GM23248 (cell line): ENCODE measurements at regions not wholly inside any gene's neighbourhood (a gene's known extent, or its start where the extent isn't known, plus 50 kb on each side); places are given as distances from the start of the nearest gene placed in this dataset.

ENCODE experiments used
- DNase-seq: peaks from one replicate; pipeline ENCODE4 v3.0.0-alpha.2; 2015
- H2AFZ ChIP-seq: fragments of 200-600 bp; sonication (generic); 2 replicates; pipeline ENCODE4 v1.6.1; 2016; ENCODE audit warnings: antibody characterized with exemption
- H3F3A ChIP-seq: fragments of 200-600 bp; sonication (generic); 2 replicates; pipeline ENCODE4 v1.6.1; 2016; ENCODE audit warnings: mild to moderate bottlenecking, antibody characterized with exemption, mixed run types; ENCODE audit not compliant: insufficient read depth
- H3K27ac ChIP-seq: fragments of 200-600 bp; sonication (generic); 2 replicates; pipeline ENCODE4 v1.5.1; 2016; ENCODE audit warnings: mild to moderate bottlenecking
- H3K27me3 ChIP-seq: fragments of 200-600 bp; sonication (generic); replicated peaks from 2 replicates; pipeline ENCODE4 v1.6.1; 2016; ENCODE audit warnings: mild to moderate bottlenecking; ENCODE audit not compliant: insufficient read depth
- H3K36me3 ChIP-seq: fragments of 200-600 bp; sonication (generic); 2 replicates; pipeline ENCODE4 v1.6.1; 2016; ENCODE audit warnings: low read depth, mild to moderate bottlenecking
- H3K4me1 ChIP-seq: fragments of 200-600 bp; sonication (generic); 2 replicates; pipeline ENCODE4 v1.6.1; 2016; ENCODE audit warnings: mild to moderate bottlenecking; ENCODE audit not compliant: insufficient read depth
- H3K4me2 ChIP-seq: fragments of 200-600 bp; sonication (generic); one replicate; pipeline ENCODE4 v1.6.1; 2016; ENCODE audit warnings: mild to moderate bottlenecking; ENCODE audit not compliant: unreplicated experiment
- H3K4me3 ChIP-seq: fragments of 200-600 bp; sonication (generic); 2 replicates; pipeline ENCODE4 v1.5.1; 2016; ENCODE audit warnings: mild to moderate bottlenecking
- H3K79me2 ChIP-seq: fragments of 200-600 bp; sonication (generic); 2 replicates; pipeline ENCODE4 v1.6.1; 2016; ENCODE audit warnings: mild to moderate bottlenecking; ENCODE audit not compliant: insufficient read depth
- H3K9ac ChIP-seq: fragments of 200-600 bp; sonication (generic); 2 replicates; pipeline ENCODE4 v1.6.1; 2016; ENCODE audit warnings: mild to moderate bottlenecking
- H3K9me2 ChIP-seq: fragments of 200-600 bp; sonication (generic); 2 replicates; pipeline ENCODE4 v1.6.1; 2016; ENCODE audit warnings: mixed run types, mild to moderate bottlenecking, moderate library complexity; ENCODE audit not compliant: insufficient read depth
- H3K9me3 ChIP-seq: fragments of 200-600 bp; sonication (generic); one replicate; pipeline ENCODE4 v1.6.1; 2017; ENCODE audit warnings: low read depth
- H4K20me1 ChIP-seq: fragments of 200-600 bp; sonication (generic); 2 replicates; pipeline ENCODE4 v1.6.0; 2016; ENCODE audit not compliant: insufficient read depth
- EZH2 ChIP-seq: fragments of 200-600 bp; sonication (generic); IDR thresholded peaks from 2 replicates; pipeline ENCODE4 v1.6.1; 2018; ENCODE audit warnings: antibody characterized with exemption, mild to moderate bottlenecking; ENCODE audit not compliant: insufficient read depth, poor library complexity, severe bottlenecking
- EZH2phosphoT487 ChIP-seq: fragments of 200-600 bp; sonication (generic); IDR thresholded peaks from 2 replicates; pipeline ENCODE4 v1.6.1; 2018; ENCODE audit warnings: antibody characterized with exemption, moderate library complexity, mild to moderate bottlenecking, low read depth; ENCODE audit not compliant: insufficient read depth
- WGBS, 2 experiments: methylation state at CpG; one replicate each; pipeline ENCODE4 v1.1.6; 2015 to 2017; ENCODE audit warnings: low lambda C conversion rate in 2 of 2, low coverage in 1 of 2; ENCODE audit errors: missing lambda C conversion rate in 2 of 2; 5-methylcytosine and 5-hydroxymethylcytosine counted together
- in situ Hi-C: fragments of 300-500 bp; cut with MboI; formaldehyde crosslinking; loops from 2 replicates; pipeline ENCODE4 v1.15.0; 2020

- H3K4me3 ChIP-seq = no peak overlapping the region
- in situ Hi-C loops = no loop called here
- H2AFZ ChIP-seq = no peak overlapping the region
- no peaks in the 10 kb centered on the region for H4K20me1 ChIP-seq
- no peak overlapping the region for H3K9ac ChIP-seq
- no peak for DNase-seq
- peaks cover 31% of the 10 kb centered on the region for H3F3A ChIP-seq
- H3K9me2 ChIP-seq = no peaks in the 10 kb centered on the region
- no peak for TF ChIP-seq EZH2
- TF ChIP-seq EZH2phosphoT487 = no peak
- H3K9me3 ChIP-seq = no peaks in the 10 kb centered on the region
- no peaks in the 10 kb centered on the region for H3K79me2 ChIP-seq
- H3K4me2 ChIP-seq = no peak overlapping the region
- H3K27ac ChIP-seq = no peak overlapping the region
- no peaks in the 10 kb centered on the region for H3K36me3 ChIP-seq
- no peaks in the 10 kb centered on the region for H3K27me3 ChIP-seq
- H3K4me1 ChIP-seq = peaks cover 36% of the 10 kb centered on the region
These were observed 94.4 kb upstream of the KCTD3 start for GRCh38 chr1:215472723-215473122.

GRCh38 chr1:215473943-215474342 is 93.2 kb upstream of the KCTD3 start:
- Histone ChIP-seq H3K27me3 (no peaks in the 10 kb centered on the region), H4K20me1 (no peaks in the 10 kb centered on the region), H3F3A (peaks cover 31% of the 10 kb centered on the region), H3K79me2 (no peaks in the 10 kb centered on the region), H3K36me3 (no peaks in the 10 kb centered on the region), H3K27ac (peak overlapping the region; percentile 30), H3K9me2 (no peaks in the 10 kb centered on the region), H2AFZ (no peak overlapping the region), H3K9ac (no peak overlapping the region), H3K4me1 (peaks cover 36% of the 10 kb centered on the region), H3K4me2 (peak overlapping the region; percentile 53), H3K9me3 (no peaks in the 10 kb centered on the region), H3K4me3 (no peak overlapping the region)
- TF ChIP-seq EZH2 (no peak), EZH2phosphoT487 (no peak)
- DNase-seq = peak; percentile 80
- 52 to 62% methylated on average over 4 of the region's 4 CpGs for WGBS, 2 experiments
- in situ Hi-C loops = no loop called here

GRCh38 chr1:215474940-215475339 is 92.2 kb upstream of the KCTD3 start:
- peak overlapping the region; percentile 72; the same call in 1 of the 2 replicates for H3K27ac ChIP-seq
- H4K20me1 ChIP-seq = no peaks in the 10 kb centered on the region
- no peaks in the 10 kb centered on the region for H3K9me3 ChIP-seq
- peaks cover 31% of the 10 kb centered on the region for H3F3A ChIP-seq
- peaks cover 36% of the 10 kb centered on the region for H3K4me1 ChIP-seq
- no peaks in the 10 kb centered on the region for H3K27me3 ChIP-seq
- no peak overlapping the region for H3K9ac ChIP-seq
- H2AFZ ChIP-seq = no peak overlapping the region
- DNase-seq = peak; percentile 4
- peak overlapping the region; percentile 53 for H3K4me2 ChIP-seq
- WGBS, 2 experiments = 90 to 96% methylated on average over 8 of the region's 8 CpGs
- no peak overlapping the region for H3K4me3 ChIP-seq
- in situ Hi-C loops = no loop called here
- H3K36me3 ChIP-seq = no peaks in the 10 kb centered on the region
- TF ChIP-seq EZH2phosphoT487 (no peak), EZH2 (no peak)
- no peaks in the 10 kb centered on the region for H3K9me2 ChIP-seq
- no peaks in the 10 kb centered on the region for H3K79me2 ChIP-seq

- Histone ChIP-seq H2AFZ (no peak overlapping the region), H3K9me2 (no peaks in the 10 kb centered on the region), H3K9ac (peak overlapping the region; percentile 18; the same call in 1 of the 2 replicates), H4K20me1 (no peaks in the 10 kb centered on the region), H3K27ac (peak overlapping the region; percentile 72), H3K79me2 (no peaks in the 10 kb centered on the region), H3K4me3 (no peak overlapping the region), H3F3A (peaks cover 31% of the 10 kb centered on the region), H3K27me3 (no peaks in the 10 kb centered on the region; the same call in 1 of the 2 replicates), H3K36me3 (no peaks in the 10 kb centered on the region), H3K4me2 (peak overlapping the region; percentile 53), H3K9me3 (no peaks in the 10 kb centered on the region), H3K4me1 (peaks cover 36% of the 10 kb centered on the region)
- DNase-seq = peak; percentile 85
- no peak for TF ChIP-seq EZH2
- TF ChIP-seq EZH2phosphoT487 = peak; percentile 100
- in situ Hi-C loops = no loop called here
- WGBS, 2 experiments = 8 to 13% methylated on average over 1 of the region's 1 CpG
These were observed 91.2 kb upstream of the KCTD3 start for GRCh38 chr1:215475796-215476481.

- Histone ChIP-seq H3F3A (peaks cover 31% of the 10 kb centered on the region), H3K4me3 (no peak overlapping the region), H3K9ac (peak overlapping the region; percentile 18; the same call in 1 of the 2 replicates), H3K79me2 (no peaks in the 10 kb centered on the region), H3K27me3 (no peaks in the 10 kb centered on the region; the same call in 1 of the 2 replicates), H3K4me1 (peaks cover 36% of the 10 kb centered on the region), H3K9me3 (no peaks in the 10 kb centered on the region), H2AFZ (no peak overlapping the region), H4K20me1 (no peaks in the 10 kb centered on the region), H3K27ac (peak overlapping the region; percentile 72), H3K4me2 (peak overlapping the region; percentile 53), H3K9me2 (no peaks in the 10 kb centered on the region), H3K36me3 (no peaks in the 10 kb centered on the region)
- TF ChIP-seq EZH2phosphoT487 = no peak
- no peak for TF ChIP-seq EZH2
- peak; percentile 57 for DNase-seq
- in situ Hi-C loops = no loop called here
These were observed 90.6 kb upstream of the KCTD3 start for GRCh38 chr1:215476541-215476940.
